ENCODE measurements at regions not wholly inside any gene's neighbourhood (a gene's known extent, or its start where the extent isn't known, plus 50 kb on each side); places are given as distances from the start of the nearest gene placed in this dataset.
A peak's percentile ranks its signal among the peaks of the same experiment; 100 is the strongest.

- 97% methylated on average over 3 of the region's 3 CpGs for WGBS
- Histone ChIP-seq H3K36me3 (ENCODE audit: control insufficient read depth in 2 of 2, insufficient read depth in 2 of 2, low read length in 1 of 2) (no peaks in the 10 kb centered on the region), H3K27ac (ENCODE audit: low read depth in 1 of 2, low read length in 1 of 2) (no peak overlapping the region), H3K27me3 (ENCODE audit: control insufficient read depth in 2 of 2, insufficient read depth in 1 of 2, low read length in 1 of 2) (no peaks in the 10 kb centered on the region), H3K4me3 (ENCODE audit: low read length in 2 of 2) (no peak overlapping the region), H3K9me3 (ENCODE audit: control insufficient read depth in 2 of 2, insufficient read depth in 1 of 2, low read length in 1 of 2) (no peaks in the 10 kb centered on the region), H3K4me1 (ENCODE audit: control insufficient read depth in 2 of 2, insufficient read depth in 2 of 2, low read length in 2 of 2) (peaks cover 11 to 12% of the 10 kb centered on the region in 2 donors)
- DNase-seq (ENCODE audit: low read depth in 6 of 9, low spot score in 9 of 9) = no peak
These were observed 174.1 kb upstream of the PLXNC1 start for GRCh38 chr12:93974252-93974651.

DNA sequence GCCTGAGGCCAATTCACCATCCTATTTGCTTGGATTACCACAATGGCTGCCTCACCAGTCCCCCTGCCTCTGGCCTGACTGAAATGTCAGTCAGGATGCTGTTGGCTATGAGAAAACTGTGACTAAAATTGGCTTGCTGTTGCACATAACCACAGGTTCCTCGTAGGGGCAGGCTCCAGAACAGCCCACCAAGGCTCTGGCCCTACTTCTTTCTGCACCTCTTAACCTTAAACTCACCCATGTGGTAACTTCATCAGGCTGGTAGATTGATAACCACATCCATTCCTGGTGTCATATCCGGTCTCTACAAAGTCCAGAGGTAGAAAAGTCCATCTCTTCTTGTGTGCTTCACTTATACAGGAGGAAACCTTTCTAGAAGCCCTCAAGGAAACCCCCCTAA lies 172.4 kb upstream of the PLXNC1 start:
- no peak for DNase-seq (ENCODE audit: low read depth in 6 of 9, low spot score in 9 of 9)
- Histone ChIP-seq H3K27ac (ENCODE audit: low read depth in 1 of 2, low read length in 1 of 2) (no peak overlapping the region), H3K36me3 (ENCODE audit: control insufficient read depth in 2 of 2, insufficient read depth in 2 of 2, low read length in 1 of 2) (no peaks in the 10 kb centered on the region), H3K9me3 (ENCODE audit: control insufficient read depth in 2 of 2, insufficient read depth in 1 of 2, low read length in 1 of 2) (no peaks in the 10 kb centered on the region), H3K4me1 (ENCODE audit: control insufficient read depth in 2 of 2, insufficient read depth in 2 of 2, low read length in 2 of 2) (peaks cover 11 to 16% of the 10 kb centered on the region in 2 donors), H3K4me3 (ENCODE audit: low read length in 2 of 2) (no peak overlapping the region), H3K27me3 (ENCODE audit: control insufficient read depth in 2 of 2, insufficient read depth in 1 of 2, low read length in 1 of 2) (no peaks in the 10 kb centered on the region)
- WGBS = 65% methylated on average over 2 of the region's 2 CpGs

DNA sequence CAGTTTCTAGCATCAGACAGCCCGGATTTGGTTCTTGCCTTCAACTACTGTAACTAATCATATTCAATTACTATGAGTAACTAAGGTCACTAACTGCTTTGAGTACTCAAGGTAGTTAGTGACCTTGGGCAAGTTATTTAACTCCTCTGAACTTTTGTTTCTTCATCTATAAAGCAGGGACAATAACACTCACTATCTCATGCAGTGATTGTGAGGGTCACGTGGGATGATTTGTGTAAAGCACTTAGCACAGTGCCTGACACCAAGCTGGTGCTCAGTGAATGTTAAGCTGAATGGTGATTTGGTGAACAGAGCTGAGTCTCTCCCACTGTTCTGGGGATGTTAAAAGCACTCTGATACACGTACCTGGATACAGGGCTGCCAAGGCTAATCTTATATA lies 171.3 kb upstream of the PLXNC1 start:
- no peaks in the 10 kb centered on the region for H3K9me3 ChIP-seq (ENCODE audit: control insufficient read depth in 2 of 2, insufficient read depth in 1 of 2, low read length in 1 of 2)
- no peaks in the 10 kb centered on the region for H3K27me3 ChIP-seq (ENCODE audit: control insufficient read depth in 2 of 2, insufficient read depth in 1 of 2, low read length in 1 of 2)
- no peak overlapping the region for H3K27ac ChIP-seq (ENCODE audit: low read depth in 1 of 2, low read length in 1 of 2)
- WGBS = 97% methylated on average over 3 of the region's 3 CpGs
- no peaks in the 10 kb centered on the region for H3K36me3 ChIP-seq (ENCODE audit: control insufficient read depth in 2 of 2, insufficient read depth in 2 of 2, low read length in 1 of 2)
- H3K4me3 ChIP-seq (ENCODE audit: low read length in 2 of 2) = no peak overlapping the region
- peaks cover 15 to 24% of the 10 kb centered on the region in 2 donors for H3K4me1 ChIP-seq (ENCODE audit: control insufficient read depth in 2 of 2, insufficient read depth in 2 of 2, low read length in 2 of 2)
- DNase-seq (ENCODE audit: low read depth in 6 of 9, low spot score in 9 of 9) = no peak

GRCh38 chr12:93978553-93978952 lies 169.8 kb upstream of the PLXNC1 start:
- WGBS = 98% methylated on average over 1 of the region's 1 CpG
- no peaks in the 10 kb centered on the region for H3K27me3 ChIP-seq (ENCODE audit: control insufficient read depth in 2 of 2, insufficient read depth in 1 of 2, low read length in 1 of 2)
- H3K4me3 ChIP-seq (ENCODE audit: low read length in 2 of 2) = no peak overlapping the region
- H3K36me3 ChIP-seq (ENCODE audit: control insufficient read depth in 2 of 2, insufficient read depth in 2 of 2, low read length in 1 of 2) = no peaks in the 10 kb centered on the region
- peaks cover 24 to 38% of the 10 kb centered on the region in 2 donors for H3K4me1 ChIP-seq (ENCODE audit: control insufficient read depth in 2 of 2, insufficient read depth in 2 of 2, low read length in 2 of 2)
- H3K27ac ChIP-seq (ENCODE audit: low read depth in 1 of 2, low read length in 1 of 2) = no peak overlapping the region
- no peak for DNase-seq (ENCODE audit: low read depth in 6 of 9, low spot score in 9 of 9)
- H3K9me3 ChIP-seq (ENCODE audit: control insufficient read depth in 2 of 2, insufficient read depth in 1 of 2, low read length in 1 of 2) = no peaks in the 10 kb centered on the region

GRCh38 chr12:93979189-93979588 lies 169.2 kb upstream of the PLXNC1 start:
- Histone ChIP-seq H3K4me1 (ENCODE audit: control insufficient read depth in 2 of 2, insufficient read depth in 2 of 2, low read length in 2 of 2) (peaks cover 28 to 42% of the 10 kb centered on the region in 2 donors), H3K27me3 (ENCODE audit: control insufficient read depth in 2 of 2, insufficient read depth in 1 of 2, low read length in 1 of 2) (no peaks in the 10 kb centered on the region), H3K36me3 (ENCODE audit: control insufficient read depth in 2 of 2, insufficient read depth in 2 of 2, low read length in 1 of 2) (no peaks in the 10 kb centered on the region), H3K27ac (ENCODE audit: low read depth in 1 of 2, low read length in 1 of 2) (no peak overlapping the region), H3K9me3 (ENCODE audit: control insufficient read depth in 2 of 2, insufficient read depth in 1 of 2, low read length in 1 of 2) (no peaks in the 10 kb centered on the region), H3K4me3 (ENCODE audit: low read length in 2 of 2) (no peak overlapping the region)
- peak in 5 of 9 donors; percentile 36 to 76 (median 48) for DNase-seq (ENCODE audit: low read depth in 6 of 9, low spot score in 9 of 9)
- 61% methylated on average over 2 of the region's 2 CpGs for WGBS

- no peak for DNase-seq (ENCODE audit: low read depth in 6 of 9, low spot score in 9 of 9)
- 92% methylated on average over 3 of the region's 3 CpGs for WGBS
- peaks cover 28 to 42% of the 10 kb centered on the region in 2 donors for H3K4me1 ChIP-seq (ENCODE audit: control insufficient read depth in 2 of 2, insufficient read depth in 2 of 2, low read length in 2 of 2)
- H3K27me3 ChIP-seq (ENCODE audit: control insufficient read depth in 2 of 2, insufficient read depth in 1 of 2, low read length in 1 of 2) = no peaks in the 10 kb centered on the region
- H3K4me3 ChIP-seq (ENCODE audit: low read length in 2 of 2) = no peak overlapping the region
- no peaks in the 10 kb centered on the region for H3K36me3 ChIP-seq (ENCODE audit: control insufficient read depth in 2 of 2, insufficient read depth in 2 of 2, low read length in 1 of 2)
- H3K27ac ChIP-seq (ENCODE audit: low read depth in 1 of 2, low read length in 1 of 2) = no peak overlapping the region
- H3K9me3 ChIP-seq (ENCODE audit: control insufficient read depth in 2 of 2, insufficient read depth in 1 of 2, low read length in 1 of 2) = no peaks in the 10 kb centered on the region
These were observed 167.7 kb upstream of the PLXNC1 start for GRCh38 chr12:93980711-93981110.

DNA sequence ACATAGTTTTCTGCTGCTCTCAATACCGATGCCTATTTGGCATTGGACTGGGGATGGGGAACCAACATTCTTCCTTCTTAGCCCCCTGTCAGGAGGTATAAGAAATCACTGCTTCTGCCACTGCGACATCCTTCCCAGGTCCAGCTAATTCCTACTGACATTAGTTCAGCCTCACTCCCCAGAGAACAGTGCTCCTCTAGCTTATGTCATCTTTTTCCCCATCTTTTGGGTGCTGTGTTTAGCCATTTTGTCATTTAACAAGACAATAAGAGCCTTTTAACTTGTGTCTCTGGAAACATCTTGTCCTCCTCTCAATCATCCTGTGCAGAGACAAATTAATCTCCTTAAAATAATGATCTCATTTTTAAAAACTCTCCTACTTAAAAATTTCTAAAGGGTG lies 167.0 kb upstream of the PLXNC1 start:
- Histone ChIP-seq H3K9me3 (ENCODE audit: control insufficient read depth in 2 of 2, insufficient read depth in 1 of 2, low read length in 1 of 2) (no peaks in the 10 kb centered on the region), H3K36me3 (ENCODE audit: control insufficient read depth in 2 of 2, insufficient read depth in 2 of 2, low read length in 1 of 2) (no peaks in the 10 kb centered on the region), H3K27me3 (ENCODE audit: control insufficient read depth in 2 of 2, insufficient read depth in 1 of 2, low read length in 1 of 2) (no peaks in the 10 kb centered on the region), H3K4me3 (ENCODE audit: low read length in 2 of 2) (no peak overlapping the region), H3K4me1 (ENCODE audit: control insufficient read depth in 2 of 2, insufficient read depth in 2 of 2, low read length in 2 of 2) (peaks cover 28 to 42% of the 10 kb centered on the region in 2 donors), H3K27ac (ENCODE audit: low read depth in 1 of 2, low read length in 1 of 2) (no peak overlapping the region)
- WGBS = 99% methylated on average over 2 of the region's 2 CpGs
- no peak for DNase-seq (ENCODE audit: low read depth in 6 of 9, low spot score in 9 of 9)

DNA sequence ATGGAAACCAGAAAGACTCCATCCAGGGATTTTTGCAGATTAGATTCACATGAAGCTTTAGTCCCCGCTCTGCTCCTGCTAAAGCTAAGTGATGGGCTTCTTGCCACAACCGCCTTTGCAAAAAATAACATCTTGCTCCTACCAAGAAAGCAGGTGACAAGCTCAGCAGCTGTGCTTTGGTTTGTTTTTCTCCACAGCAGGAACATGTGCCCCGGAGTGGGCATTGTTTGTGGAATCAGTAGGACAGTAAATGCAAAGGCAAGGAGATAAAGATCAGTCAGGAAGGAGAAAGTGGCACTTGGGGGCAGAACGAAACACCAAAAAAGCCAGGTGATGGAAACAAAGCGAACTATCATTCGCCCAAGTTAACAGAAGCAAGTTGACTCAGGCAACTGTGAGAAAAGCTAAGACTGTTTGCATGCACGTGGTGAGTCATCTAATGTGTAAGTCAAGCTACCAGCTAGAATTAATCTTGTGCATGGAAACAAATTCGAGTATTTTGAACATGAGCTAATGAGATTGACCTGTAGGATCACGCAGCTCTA lies 165.5 kb upstream of the PLXNC1 start:
- Histone ChIP-seq H3K4me1 (ENCODE audit: control insufficient read depth in 2 of 2, insufficient read depth in 2 of 2, low read length in 2 of 2) (peaks cover 24 to 42% of the 10 kb centered on the region in 2 donors), H3K4me3 (ENCODE audit: low read length in 2 of 2) (no peak overlapping the region), H3K27me3 (ENCODE audit: control insufficient read depth in 2 of 2, insufficient read depth in 1 of 2, low read length in 1 of 2) (no peaks in the 10 kb centered on the region), H3K9me3 (ENCODE audit: control insufficient read depth in 2 of 2, insufficient read depth in 1 of 2, low read length in 1 of 2) (no peaks in the 10 kb centered on the region), H3K36me3 (ENCODE audit: control insufficient read depth in 2 of 2, insufficient read depth in 2 of 2, low read length in 1 of 2) (no peaks in the 10 kb centered on the region), H3K27ac (ENCODE audit: low read depth in 1 of 2, low read length in 1 of 2) (peak overlapping the region; percentile 64 to 91)
- 11% methylated on average over 9 of the region's 9 CpGs for WGBS
- DNase-seq (ENCODE audit: low read depth in 6 of 9, low spot score in 9 of 9) = peak; percentile 52 to 87 (median 66)

- no peak for DNase-seq (ENCODE audit: low read depth in 6 of 9, low spot score in 9 of 9)
- WGBS = 96% methylated on average over 2 of the region's 2 CpGs
- H3K4me3 ChIP-seq (ENCODE audit: low read length in 2 of 2) = no peak overlapping the region
- H3K27me3 ChIP-seq (ENCODE audit: control insufficient read depth in 2 of 2, insufficient read depth in 1 of 2, low read length in 1 of 2) = no peaks in the 10 kb centered on the region
- H3K4me1 ChIP-seq (ENCODE audit: control insufficient read depth in 2 of 2, insufficient read depth in 2 of 2, low read length in 2 of 2) = peaks cover 19 to 31% of the 10 kb centered on the region in 2 donors
- H3K36me3 ChIP-seq (ENCODE audit: control insufficient read depth in 2 of 2, insufficient read depth in 2 of 2, low read length in 1 of 2) = no peaks in the 10 kb centered on the region
- no peaks in the 10 kb centered on the region for H3K9me3 ChIP-seq (ENCODE audit: control insufficient read depth in 2 of 2, insufficient read depth in 1 of 2, low read length in 1 of 2)
- peak overlapping the region in 1 of 2 donors; percentile 91 for H3K27ac ChIP-seq (ENCODE audit: low read depth in 1 of 2, low read length in 1 of 2)
These were observed 164.4 kb upstream of the PLXNC1 start for GRCh38 chr12:93984005-93984404.
